HUES6 (cell line): ENCODE measurements at regions not wholly inside any gene's neighbourhood (a gene's known extent, or its start where the extent isn't known, plus 50 kb on each side); places are given as distances from the start of the nearest gene placed in this dataset.

ENCODE experiments used
- H3K27ac ChIP-seq: 2 replicates; pipeline ENCODE4 v1.7.0; 2013; ENCODE audit warnings: low read depth, mild to moderate bottlenecking, low read length, inconsistent platforms
- H3K27me3 ChIP-seq: 2 replicates; pipeline ENCODE4 v1.6.1; 2013; ENCODE audit warnings: low read length; ENCODE audit not compliant: control insufficient read depth, insufficient read depth
- H3K36me3 ChIP-seq: 2 replicates; pipeline ENCODE4 v1.6.1; 2013; ENCODE audit warnings: low read length; ENCODE audit not compliant: control insufficient read depth, insufficient read depth
- H3K4me1 ChIP-seq: 2 replicates; pipeline ENCODE4 v1.6.1; 2013; ENCODE audit warnings: low read length; ENCODE audit not compliant: control insufficient read depth, insufficient read depth
- H3K4me3 ChIP-seq: 2 replicates; pipeline ENCODE4 v1.5.1; 2013; ENCODE audit warnings: low read depth, low read length
- H3K9ac ChIP-seq: one replicate; pipeline ENCODE4 v1.6.1; 2013; ENCODE audit warnings: mild to moderate bottlenecking, low read length
- H3K9me3 ChIP-seq: 2 replicates; pipeline ENCODE4 v1.6.1; 2013; ENCODE audit warnings: low read depth, low read length; ENCODE audit not compliant: control insufficient read depth, insufficient read depth

DNA sequence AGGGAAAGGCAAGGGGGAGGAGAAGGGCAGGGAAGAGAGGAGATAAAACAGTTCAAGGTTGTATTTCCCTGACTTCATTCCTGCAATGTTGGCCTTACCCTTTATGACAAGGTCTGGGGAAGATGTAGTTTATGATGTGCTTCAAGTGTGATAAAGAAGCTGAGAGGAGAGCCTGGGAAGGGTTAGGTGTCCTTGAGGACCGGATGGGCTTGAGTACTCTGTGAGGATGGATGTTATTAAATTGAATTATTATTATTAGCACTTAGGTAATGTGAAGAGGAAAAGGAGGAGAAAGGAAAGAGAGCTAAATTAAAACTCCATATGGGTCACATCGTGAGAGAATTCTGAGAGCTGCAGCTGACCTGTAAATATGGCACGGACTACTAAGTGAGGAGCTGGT, 719.4 kb upstream of the CELF4 start:
- Histone ChIP-seq H3K4me3 (no peak overlapping the region), H3K9me3 (no peaks in the 10 kb centered on the region), H3K27me3 (no peaks in the 10 kb centered on the region), H3K27ac (no peak overlapping the region), H3K4me1 (no peaks in the 10 kb centered on the region), H3K36me3 (no peaks in the 10 kb centered on the region), H3K9ac (no peak overlapping the region)

DNA sequence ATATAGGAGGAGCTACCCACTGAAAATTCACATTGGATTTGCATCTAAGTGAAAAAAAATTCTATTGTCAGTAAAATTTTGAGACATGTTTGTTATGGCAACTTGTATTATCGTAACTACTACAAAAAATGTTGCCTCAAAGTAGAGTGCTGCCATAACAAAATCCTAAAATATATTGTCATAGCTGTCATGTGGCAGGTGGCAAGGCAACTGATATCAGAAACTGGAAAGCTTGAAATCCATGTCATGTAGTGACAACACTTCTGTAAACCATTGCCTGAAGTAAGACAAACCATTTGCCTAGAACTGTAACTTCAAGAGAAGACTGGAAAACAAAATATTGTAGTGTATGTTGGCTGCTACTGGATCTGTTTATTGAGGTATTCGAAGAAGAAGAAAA, 697.5 kb upstream of the CELF4 start:
- Histone ChIP-seq H3K9me3 (no peaks in the 10 kb centered on the region), H3K36me3 (no peaks in the 10 kb centered on the region)

DNA sequence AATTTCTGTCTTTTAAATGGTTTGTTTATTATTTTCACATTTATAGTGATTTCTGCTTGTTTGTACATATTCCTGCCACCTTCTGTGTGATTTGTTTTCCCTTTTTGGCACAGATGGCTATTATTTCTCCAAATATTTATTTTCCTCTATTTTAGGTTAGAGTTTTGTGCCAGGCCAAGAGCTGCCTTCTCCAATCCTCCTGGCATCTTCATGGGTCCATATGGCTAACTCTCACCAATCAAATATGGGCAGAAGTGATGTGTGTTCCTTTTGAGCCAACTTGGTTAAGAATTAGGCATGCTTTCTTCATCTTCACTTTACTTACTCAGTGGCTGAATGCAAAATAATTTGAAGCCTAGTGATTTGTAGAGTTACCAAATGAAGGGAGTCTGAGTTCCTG, 697.1 kb upstream of the CELF4 start:
- no peaks in the 10 kb centered on the region for H3K36me3 ChIP-seq
- H3K27me3 ChIP-seq, result no peaks in the 10 kb centered on the region
- no peaks in the 10 kb centered on the region for H3K9me3 ChIP-seq
- no peak overlapping the region for H3K4me3 ChIP-seq
- no peaks in the 10 kb centered on the region for H3K4me1 ChIP-seq
- no peak overlapping the region for H3K27ac ChIP-seq
- H3K9ac ChIP-seq, result no peak overlapping the region

More for the DNA sequence above, 697.5 kb upstream of the CELF4 start:
- H3K9ac ChIP-seq, result no peak overlapping the region
- H3K27me3 ChIP-seq, result no peaks in the 10 kb centered on the region
- H3K4me1 ChIP-seq, result no peaks in the 10 kb centered on the region
- no peak overlapping the region for H3K27ac ChIP-seq
- H3K4me3 ChIP-seq, result no peak overlapping the region

DNA sequence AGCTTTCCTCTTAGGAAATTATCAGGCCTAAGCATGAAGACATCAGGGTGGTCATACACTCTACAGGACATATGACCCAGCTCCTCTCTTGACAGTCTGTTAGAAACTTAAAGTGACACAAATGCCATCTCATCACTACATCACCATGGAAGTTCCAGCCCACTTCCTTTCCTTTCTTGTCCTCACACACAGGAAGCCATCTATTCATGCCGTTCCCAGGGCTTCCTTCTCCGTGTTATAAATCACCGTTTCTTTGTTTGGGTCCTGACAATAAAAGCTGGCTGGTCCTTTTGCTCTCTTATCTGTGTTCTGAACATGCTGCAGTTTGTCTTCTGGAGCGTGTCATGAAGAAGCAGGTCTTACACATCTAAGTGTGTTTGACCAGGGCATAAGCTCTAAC, 692.1 kb upstream of the CELF4 start:
- Histone ChIP-seq H3K27me3 (no peaks in the 10 kb centered on the region), H3K4me3 (no peak overlapping the region), H3K9me3 (no peaks in the 10 kb centered on the region), H3K36me3 (no peaks in the 10 kb centered on the region), H3K27ac (no peak overlapping the region), H3K9ac (no peak overlapping the region), H3K4me1 (peaks cover 7% of the 10 kb centered on the region; the same call in 1 of the 2 replicates)

DNA sequence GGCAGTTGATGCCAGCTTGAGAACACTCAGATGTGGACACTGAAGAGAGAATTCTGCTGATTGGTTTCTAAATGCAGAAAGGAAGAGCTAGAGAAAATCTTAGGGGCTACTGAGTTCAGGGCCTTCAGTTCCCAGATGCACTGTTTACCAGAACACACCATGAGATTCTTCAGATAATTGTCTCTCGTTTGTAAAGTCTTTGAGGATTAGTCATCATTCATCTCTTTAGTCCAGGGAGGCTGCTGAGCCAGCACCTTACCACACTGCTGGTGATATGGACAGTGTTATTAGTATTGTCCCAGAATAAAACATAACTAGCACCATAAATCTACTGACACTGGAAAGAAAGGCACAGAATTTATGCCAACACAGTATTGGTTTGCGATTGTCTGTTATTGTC, 690.8 kb upstream of the CELF4 start:
- H3K27me3 ChIP-seq, result no peaks in the 10 kb centered on the region
- H3K9me3 ChIP-seq, result no peaks in the 10 kb centered on the region
- no peak overlapping the region for H3K4me3 ChIP-seq
- no peak overlapping the region for H3K27ac ChIP-seq
- peaks cover 12% of the 10 kb centered on the region; the same call in 1 of the 2 replicates for H3K4me1 ChIP-seq
- no peaks in the 10 kb centered on the region for H3K36me3 ChIP-seq
- no peak overlapping the region for H3K9ac ChIP-seq

DNA sequence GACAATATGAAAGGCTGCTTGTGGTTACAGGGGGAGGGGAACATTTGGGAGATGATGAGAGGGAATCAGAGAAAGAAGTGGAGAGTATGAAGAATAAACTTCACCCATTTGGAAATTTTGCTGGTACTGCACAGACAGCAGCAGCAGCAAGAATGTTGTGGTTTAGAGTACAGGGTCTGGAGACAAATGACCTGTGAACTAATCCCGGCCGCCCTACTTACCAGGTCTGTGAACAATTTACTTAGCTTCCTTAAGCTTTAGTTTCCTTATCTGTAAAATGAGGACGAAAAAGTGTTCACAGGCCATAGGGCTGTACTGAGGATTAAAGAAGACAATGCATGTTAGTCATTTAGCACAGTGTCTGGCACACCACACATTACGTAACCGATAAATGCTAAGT, 685.4 kb upstream of the CELF4 start:
- Histone ChIP-seq H3K27me3 (no peaks in the 10 kb centered on the region), H3K27ac (no peak overlapping the region), H3K4me3 (no peak overlapping the region), H3K36me3 (no peaks in the 10 kb centered on the region), H3K9me3 (no peaks in the 10 kb centered on the region), H3K4me1 (peaks cover 21% of the 10 kb centered on the region), H3K9ac (no peak overlapping the region)

DNA sequence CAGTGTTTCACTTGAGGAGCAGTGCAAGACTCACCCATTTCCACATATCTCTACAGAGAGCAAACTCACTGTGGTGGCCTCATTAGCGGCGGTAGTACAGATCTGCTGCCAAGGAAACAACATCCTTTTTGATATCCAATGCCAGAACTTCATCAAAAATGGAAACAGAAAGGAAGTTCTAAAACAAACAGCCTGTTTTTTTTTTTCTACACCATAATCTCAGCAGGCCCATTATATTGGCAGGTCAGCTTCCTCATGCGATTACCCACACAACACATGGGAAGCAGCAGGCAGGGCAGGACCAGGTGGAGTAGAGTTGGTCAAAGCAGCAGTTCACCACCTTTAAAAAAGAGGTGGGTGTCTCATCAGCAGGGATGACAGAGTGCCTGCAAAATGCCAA, 678.9 kb upstream of the CELF4 start:
- H3K27me3 ChIP-seq, result no peaks in the 10 kb centered on the region
- no peak overlapping the region for H3K4me3 ChIP-seq
- no peak overlapping the region for H3K9ac ChIP-seq
- H3K36me3 ChIP-seq, result no peaks in the 10 kb centered on the region
- H3K9me3 ChIP-seq, result no peaks in the 10 kb centered on the region
- no peaks in the 10 kb centered on the region for H3K4me1 ChIP-seq
- no peak overlapping the region for H3K27ac ChIP-seq

DNA sequence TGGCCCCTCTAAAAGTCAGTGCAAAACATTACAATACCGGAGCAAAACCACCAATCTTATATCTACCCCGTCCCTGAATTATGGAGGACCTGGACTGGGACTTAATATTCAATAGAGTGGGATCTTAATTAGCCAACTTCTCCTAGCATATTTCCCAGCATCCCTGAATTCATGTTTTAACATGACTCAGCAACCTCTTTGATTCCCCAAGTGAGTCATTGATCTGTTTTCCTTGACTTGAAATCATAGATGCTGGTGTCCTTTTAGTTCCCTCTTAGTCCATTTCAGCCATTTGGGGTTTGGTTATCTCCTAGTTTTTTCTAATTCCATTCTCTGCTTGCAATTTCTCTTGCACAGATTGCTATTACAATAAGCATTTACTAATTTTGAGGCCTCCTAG, 677.7 kb upstream of the CELF4 start:
- Histone ChIP-seq H3K9me3 (no peaks in the 10 kb centered on the region), H3K27me3 (no peaks in the 10 kb centered on the region), H3K4me3 (no peak overlapping the region), H3K27ac (no peak overlapping the region), H3K4me1 (no peaks in the 10 kb centered on the region), H3K9ac (no peak overlapping the region), H3K36me3 (no peaks in the 10 kb centered on the region)

DNA sequence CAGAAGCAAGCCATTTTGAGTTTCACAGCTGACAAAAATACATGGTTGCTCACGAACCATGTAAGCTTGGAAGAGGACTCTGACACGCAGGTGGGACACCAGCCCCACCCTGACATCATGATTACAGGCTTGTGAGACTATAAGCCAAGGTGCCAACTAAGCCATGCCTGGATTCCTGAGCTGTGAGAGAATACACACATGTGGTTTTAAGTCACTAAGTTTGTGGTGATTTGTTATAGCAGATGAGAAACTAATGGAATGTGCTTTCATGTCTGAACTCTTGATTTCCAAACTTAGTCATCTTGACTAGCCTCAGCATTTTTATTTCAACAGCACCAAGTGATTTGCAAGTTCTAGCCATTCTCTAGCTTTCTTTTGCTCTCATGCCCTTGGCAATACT, 676.1 kb upstream of the CELF4 start:
- no peak overlapping the region for H3K4me3 ChIP-seq
- H3K9me3 ChIP-seq, result no peaks in the 10 kb centered on the region
- no peaks in the 10 kb centered on the region for H3K27me3 ChIP-seq
- no peak overlapping the region for H3K9ac ChIP-seq
- no peak overlapping the region for H3K27ac ChIP-seq
- no peaks in the 10 kb centered on the region for H3K36me3 ChIP-seq
- H3K4me1 ChIP-seq, result no peaks in the 10 kb centered on the region

DNA sequence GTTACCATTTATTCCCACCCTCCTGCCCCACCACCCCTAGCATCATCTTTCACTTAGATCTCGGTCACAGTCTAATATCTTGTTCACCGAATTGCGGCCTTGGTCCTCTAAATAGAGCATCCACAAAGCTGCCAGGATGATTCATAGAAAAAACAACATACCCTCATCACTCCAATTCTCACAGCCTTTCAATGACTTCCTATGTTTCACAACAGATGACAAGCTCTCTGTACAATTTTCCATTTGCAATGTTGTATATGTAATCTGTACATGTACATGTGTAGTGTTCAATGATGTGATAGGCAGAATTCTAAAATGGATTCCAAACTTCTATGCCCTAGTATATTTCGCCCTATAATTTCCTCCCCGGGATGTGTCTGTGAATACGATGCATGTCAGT, 675.6 kb upstream of the CELF4 start:
- no peak overlapping the region for H3K4me3 ChIP-seq
- H3K4me1 ChIP-seq, result no peaks in the 10 kb centered on the region
- H3K27ac ChIP-seq, result no peak overlapping the region
- no peaks in the 10 kb centered on the region for H3K36me3 ChIP-seq
- H3K9me3 ChIP-seq, result no peaks in the 10 kb centered on the region
- H3K9ac ChIP-seq, result no peak overlapping the region
- H3K27me3 ChIP-seq, result no peaks in the 10 kb centered on the region

DNA sequence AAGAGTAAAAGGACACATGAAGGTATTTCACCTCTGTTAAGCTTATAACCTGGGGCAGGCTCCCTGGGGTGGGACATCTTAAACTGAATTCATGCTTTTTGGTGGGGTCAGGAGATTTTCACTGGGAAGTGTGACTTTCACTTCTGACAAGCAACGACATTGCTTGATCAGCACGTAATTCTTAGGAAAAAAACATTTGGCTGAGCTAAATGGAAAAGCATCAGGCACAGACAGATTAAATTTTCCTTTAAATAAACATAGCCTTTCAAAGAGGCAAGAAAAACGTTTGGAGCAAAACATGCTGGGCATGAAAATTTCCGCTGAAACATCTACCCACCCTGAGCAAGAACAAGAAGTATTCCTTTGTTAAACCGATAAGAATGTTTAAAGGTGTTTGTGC, 674.0 kb upstream of the CELF4 start:
- Histone ChIP-seq H3K4me3 (no peak overlapping the region), H3K27me3 (no peaks in the 10 kb centered on the region), H3K27ac (no peak overlapping the region), H3K9ac (no peak overlapping the region), H3K36me3 (no peaks in the 10 kb centered on the region), H3K4me1 (no peaks in the 10 kb centered on the region), H3K9me3 (no peaks in the 10 kb centered on the region)

DNA sequence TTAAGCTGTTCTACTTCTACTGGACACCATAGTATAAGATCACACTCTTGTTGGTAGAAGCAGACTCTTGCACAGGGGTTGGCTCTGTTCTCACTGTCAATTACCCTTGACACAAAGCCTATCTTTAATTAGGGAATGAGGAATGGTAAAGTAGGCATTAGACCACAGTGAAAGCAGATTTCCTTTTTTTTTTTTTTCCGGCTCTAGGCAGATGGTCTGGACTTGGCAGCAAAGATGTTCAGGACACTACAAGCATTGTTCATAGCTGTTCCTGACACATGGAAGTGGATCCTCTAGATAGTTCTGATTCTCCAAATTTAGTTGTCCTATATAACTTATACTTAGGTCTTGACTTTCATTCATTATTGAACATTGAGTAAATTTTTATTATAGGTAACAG, 672.2 kb upstream of the CELF4 start:
- no peaks in the 10 kb centered on the region for H3K9me3 ChIP-seq
- no peaks in the 10 kb centered on the region for H3K27me3 ChIP-seq
- H3K9ac ChIP-seq, result no peak overlapping the region
- no peak overlapping the region for H3K27ac ChIP-seq
- H3K36me3 ChIP-seq, result no peaks in the 10 kb centered on the region
- H3K4me3 ChIP-seq, result no peak overlapping the region
- no peaks in the 10 kb centered on the region for H3K4me1 ChIP-seq
